ENCODE measurements at regions not wholly inside any gene's neighbourhood (a gene's known extent, or its start where the extent isn't known, plus 50 kb on each side); places are given as distances from the start of the nearest gene placed in this dataset.

DNA sequence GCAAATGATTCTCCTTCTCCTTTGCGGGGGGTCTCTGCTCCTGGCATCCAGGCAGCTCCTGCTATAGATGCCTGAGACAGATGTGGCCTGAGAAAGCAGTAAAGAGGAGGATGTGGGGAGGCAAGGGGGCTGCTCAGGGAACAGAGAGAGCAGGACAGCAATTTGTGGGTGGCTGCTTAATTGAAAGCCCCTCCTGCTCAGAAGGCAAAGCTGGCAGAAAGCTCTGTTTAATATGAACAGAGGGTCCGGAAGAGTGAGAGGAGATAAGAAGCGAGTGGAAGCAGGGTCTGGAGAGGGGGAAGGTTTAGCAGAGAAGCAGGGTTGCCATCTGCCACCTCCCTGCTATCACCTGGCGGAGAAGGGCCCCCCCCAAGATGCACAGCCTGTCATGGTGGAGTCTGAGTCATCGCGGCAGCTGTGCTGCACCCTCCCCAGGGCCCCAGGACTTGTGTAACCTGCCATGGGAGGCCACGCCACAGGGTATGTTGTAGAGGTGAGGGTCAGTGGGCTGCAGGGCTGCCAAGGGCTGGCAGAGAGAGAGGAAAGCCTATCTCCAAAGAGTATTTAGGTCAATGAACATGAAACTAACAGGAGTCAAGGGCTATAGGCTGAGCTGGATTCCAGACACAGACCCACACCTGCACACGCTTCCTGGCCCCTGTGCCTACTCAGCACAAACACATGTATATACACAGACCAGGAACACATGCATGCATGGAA is 1109.8 kb upstream of the AUTS2 start:
- no peak for FAIRE-seq
- TF ChIP-seq, protein P1, sequence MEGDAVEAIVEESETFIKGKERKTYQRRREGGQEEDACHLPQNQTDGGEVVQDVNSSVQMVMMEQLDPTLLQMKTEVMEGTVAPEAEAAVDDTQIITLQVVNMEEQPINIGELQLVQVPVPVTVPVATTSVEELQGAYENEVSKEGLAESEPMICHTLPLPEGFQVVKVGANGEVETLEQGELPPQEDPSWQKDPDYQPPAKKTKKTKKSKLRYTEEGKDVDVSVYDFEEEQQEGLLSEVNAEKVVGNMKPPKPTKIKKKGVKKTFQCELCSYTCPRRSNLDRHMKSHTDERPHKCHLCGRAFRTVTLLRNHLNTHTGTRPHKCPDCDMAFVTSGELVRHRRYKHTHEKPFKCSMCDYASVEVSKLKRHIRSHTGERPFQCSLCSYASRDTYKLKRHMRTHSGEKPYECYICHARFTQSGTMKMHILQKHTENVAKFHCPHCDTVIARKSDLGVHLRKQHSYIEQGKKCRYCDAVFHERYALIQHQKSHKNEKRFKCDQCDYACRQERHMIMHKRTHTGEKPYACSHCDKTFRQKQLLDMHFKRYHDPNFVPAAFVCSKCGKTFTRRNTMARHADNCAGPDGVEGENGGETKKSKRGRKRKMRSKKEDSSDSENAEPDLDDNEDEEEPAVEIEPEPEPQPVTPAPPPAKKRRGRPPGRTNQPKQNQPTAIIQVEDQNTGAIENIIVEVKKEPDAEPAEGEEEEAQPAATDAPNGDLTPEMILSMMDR (IDR thresholded peaks at IDR 0.05; ENCODE audit: insufficient read depth, low read length, severe bottlenecking): no peak
- H3K27me3 ChIP-seq (ENCODE audit: control insufficient read depth, insufficient read depth, low read length): no peaks in the 10 kb centered on the region
- DNase-seq (ENCODE audit: low read depth): no peak
- no peak overlapping the region for H3K4me3 ChIP-seq (ENCODE audit: low read depth, low read length)
- no peaks in the 10 kb centered on the region for H3K36me3 ChIP-seq (ENCODE audit: control insufficient read depth, insufficient read depth, low read length)

DNA sequence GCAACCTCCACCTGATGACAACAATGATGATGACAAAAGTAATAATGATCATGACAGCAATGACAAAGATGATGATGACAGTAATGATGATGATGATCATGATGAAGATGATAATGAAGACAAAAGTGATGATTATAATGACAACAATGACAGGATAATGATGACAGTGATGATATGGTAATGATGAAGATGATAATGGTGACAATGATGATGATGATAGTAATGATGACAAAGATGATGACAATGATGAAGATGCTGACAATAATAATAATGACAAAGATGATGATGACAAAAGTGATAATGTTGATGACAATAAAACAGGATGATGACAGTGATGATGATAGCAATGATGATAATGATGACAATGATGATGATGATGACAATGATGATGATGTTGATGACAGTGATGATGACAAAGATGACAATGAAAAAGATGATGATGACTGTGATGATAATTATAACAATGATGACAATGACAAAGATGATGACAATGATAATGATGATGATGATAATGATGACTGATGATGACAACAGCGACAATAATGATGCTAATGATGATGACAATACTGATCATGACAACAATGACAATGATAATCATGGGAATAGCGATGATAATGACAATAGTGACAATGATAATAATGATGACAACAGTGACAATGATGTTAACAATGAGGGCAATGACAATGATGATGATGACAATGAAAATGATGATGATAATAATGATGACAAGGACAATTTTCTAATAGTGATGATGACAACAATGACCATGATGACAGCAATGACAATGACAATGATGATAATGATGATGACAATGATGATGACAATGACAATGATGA is 1106.5 kb upstream of the AUTS2 start:
- H3K4me3 ChIP-seq (ENCODE audit: low read depth, low read length): no peak overlapping the region
- H3K27me3 ChIP-seq (ENCODE audit: control insufficient read depth, insufficient read depth, low read length): no peaks in the 10 kb centered on the region
- no peaks in the 10 kb centered on the region for H3K36me3 ChIP-seq (ENCODE audit: control insufficient read depth, insufficient read depth, low read length)
- FAIRE-seq: peak; percentile 86
- DNase-seq (ENCODE audit: low read depth): no peak
- TF ChIP-seq, protein P1 (IDR thresholded peaks at IDR 0.05; ENCODE audit: insufficient read depth, low read length, severe bottlenecking): no peak

DNA sequence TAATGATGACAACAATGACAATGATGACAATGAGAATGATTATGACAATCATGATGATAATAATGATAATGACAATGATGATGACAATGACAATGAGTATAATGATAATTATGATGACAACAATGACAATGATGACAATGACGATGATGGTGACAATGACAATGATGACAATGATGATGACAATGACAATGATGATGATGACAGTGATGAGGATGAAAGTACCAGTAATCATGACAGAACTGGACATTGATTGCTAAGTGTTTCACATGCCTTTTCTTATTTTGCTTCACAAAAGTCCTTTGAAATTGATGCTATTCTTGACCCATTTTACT is 1106.0 kb upstream of the AUTS2 start:
- Histone ChIP-seq H3K27me3 (ENCODE audit: control insufficient read depth, insufficient read depth, low read length) (no peaks in the 10 kb centered on the region), H3K36me3 (ENCODE audit: control insufficient read depth, insufficient read depth, low read length) (no peaks in the 10 kb centered on the region), H3K4me3 (ENCODE audit: low read depth, low read length) (no peak overlapping the region)
- FAIRE-seq (no peak), DNase-seq (ENCODE audit: low read depth) (no peak)
- TF ChIP-seq, protein P1 (IDR thresholded peaks at IDR 0.05; ENCODE audit: insufficient read depth, low read length, severe bottlenecking): no peak

DNA sequence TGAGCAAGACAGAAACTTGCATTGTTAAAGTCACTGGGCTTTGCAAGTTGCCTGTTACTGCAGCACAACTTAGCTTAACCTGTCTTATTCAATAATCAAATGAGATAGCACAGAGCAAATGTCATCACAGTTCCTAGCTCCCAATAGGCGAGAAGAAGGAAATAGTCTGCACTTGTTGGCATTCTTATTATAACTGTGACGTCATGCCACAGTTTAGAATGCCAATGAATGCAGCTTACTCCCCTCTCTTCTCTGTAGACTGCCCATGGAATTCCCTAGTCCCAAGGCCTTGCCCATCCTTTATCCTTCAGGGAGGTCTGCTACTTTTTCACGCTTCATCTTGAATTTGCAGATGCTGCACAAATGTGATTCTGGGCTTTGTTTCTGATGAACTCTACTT is 1094.9 kb upstream of the AUTS2 start:
- FAIRE-seq (no peak), DNase-seq (ENCODE audit: low read depth) (no peak)
- Histone ChIP-seq H3K4me3 (ENCODE audit: low read depth, low read length) (no peak overlapping the region), H3K36me3 (ENCODE audit: control insufficient read depth, insufficient read depth, low read length) (no peaks in the 10 kb centered on the region), H3K27me3 (ENCODE audit: control insufficient read depth, insufficient read depth, low read length) (no peaks in the 10 kb centered on the region)
- TF ChIP-seq, protein P1 (IDR thresholded peaks at IDR 0.05; ENCODE audit: insufficient read depth, low read length, severe bottlenecking): no peak

DNA sequence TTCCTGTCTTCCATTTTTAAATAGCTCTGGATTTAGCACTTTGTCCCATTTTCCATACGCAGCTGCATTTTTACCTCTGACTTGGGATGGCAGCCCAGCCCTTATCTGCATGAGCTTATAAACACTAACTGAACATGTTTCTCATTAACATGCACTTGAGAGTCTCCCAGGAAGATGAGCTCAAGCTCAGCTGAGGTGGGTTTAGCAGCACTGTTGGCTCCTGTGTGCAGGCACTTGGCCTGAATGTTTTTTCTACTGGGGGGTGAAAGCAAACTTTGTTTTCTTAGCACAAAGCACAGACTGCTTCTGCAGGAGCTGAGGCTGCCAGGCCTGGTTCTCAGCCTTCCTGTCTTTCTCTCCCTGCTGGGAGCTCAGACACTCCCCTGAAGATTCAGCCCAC is 1093.6 kb upstream of the AUTS2 start:
- TF ChIP-seq, protein P1 (IDR thresholded peaks at IDR 0.05; ENCODE audit: insufficient read depth, low read length, severe bottlenecking): no peak
- Histone ChIP-seq H3K4me3 (ENCODE audit: low read depth, low read length) (no peak overlapping the region), H3K27me3 (ENCODE audit: control insufficient read depth, insufficient read depth, low read length) (no peaks in the 10 kb centered on the region), H3K36me3 (ENCODE audit: control insufficient read depth, insufficient read depth, low read length) (no peaks in the 10 kb centered on the region)
- FAIRE-seq (no peak), DNase-seq (ENCODE audit: low read depth) (no peak)
